HG02588 (cell line): ENCODE measurements at regions not wholly inside any gene's neighbourhood (a gene's known extent, or its start where the extent isn't known, plus 50 kb on each side); places are given as distances from the start of the nearest gene placed in this dataset.

Experiments
- ATAC-seq: cut with Tn5 transposase; IDR thresholded peaks from one replicate; pipeline ENCODE4 v1.9.1; 2021; ENCODE audit warnings: mild to moderate bottlenecking, moderate library complexity; ENCODE audit not compliant: unreplicated experiment

DNA sequence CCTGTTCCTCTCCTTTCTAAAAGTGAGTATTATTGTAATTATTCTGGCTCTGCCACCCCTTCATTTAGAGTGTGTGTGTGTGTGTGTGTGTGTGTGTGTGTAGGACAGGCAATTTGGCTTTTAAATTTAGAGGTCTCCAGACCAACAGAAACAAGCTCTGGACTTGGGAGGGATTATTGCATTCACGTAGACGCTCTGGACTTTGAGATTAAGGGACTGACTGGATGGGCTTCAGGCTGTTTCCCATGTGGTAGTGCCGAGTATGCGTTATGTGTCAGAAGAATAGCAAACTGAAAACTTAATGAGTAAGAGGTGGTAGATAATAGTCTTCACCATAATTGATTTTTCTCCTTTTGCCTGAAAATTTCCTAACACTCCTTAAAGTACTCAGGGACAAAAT is 281.9 kb downstream of the USP25 start:
- ATAC-seq, result no peak

DNA sequence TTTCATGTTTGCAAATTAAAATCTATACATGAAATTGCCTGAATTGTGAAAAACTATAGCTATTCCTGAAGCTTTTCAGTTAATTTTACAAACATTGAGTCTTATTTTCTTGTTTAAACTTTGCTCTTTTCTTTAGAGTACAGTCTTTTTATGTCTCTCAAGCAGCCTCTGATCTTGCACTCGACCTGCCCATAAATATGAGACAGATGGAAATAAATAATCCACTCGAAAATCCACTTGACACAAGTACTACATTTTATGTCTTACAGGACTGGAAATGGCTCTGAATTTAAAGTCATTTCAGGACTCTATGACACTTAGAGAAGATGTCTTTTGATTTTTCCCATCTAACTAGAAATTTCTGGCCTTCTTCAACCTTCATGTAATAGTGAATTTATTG is 283.8 kb downstream of the USP25 start:
- no peak for ATAC-seq

DNA sequence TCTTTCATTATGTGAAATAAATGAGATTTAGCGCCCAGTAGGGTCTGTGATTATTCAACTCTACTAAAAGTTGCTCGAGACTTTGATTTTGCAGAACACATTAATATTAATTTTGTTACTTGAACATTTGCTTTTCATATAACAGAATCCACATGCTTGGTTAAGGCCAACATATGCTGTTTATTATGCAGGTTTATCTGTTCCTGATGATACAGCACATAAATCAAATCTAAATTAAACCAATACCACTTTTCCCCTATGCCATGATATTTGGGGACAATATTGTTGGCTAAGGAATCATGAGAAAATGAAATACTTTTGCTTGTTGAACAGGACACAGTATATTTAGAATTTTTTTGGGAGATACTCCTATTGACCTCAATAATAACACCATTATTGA is 291.1 kb downstream of the USP25 start:
- no peak for ATAC-seq

- ATAC-seq, result no peak
Measured at GRCh38 chr21:16022116-16022515, 292.3 kb downstream of the USP25 start.

DNA sequence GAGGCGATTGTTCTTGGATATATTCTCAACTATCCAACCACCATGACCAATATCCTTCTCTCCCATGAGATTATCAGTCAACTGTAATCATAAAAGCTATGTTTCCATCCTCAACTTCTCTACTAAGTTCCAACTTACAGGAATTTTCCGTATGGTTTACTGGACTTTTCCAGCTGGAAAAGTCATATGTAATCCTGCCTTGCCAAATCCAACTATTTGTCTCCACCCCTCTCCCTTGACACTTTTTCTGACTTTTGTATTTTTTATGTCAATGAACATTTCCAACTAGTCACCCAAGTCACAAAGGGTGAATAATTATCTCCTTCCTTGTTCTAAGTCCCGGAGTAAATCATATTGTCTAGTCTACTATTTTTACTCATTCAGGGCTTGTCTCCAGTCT is 293.1 kb downstream of the USP25 start:
- no peak for ATAC-seq

- ATAC-seq, result no peak
Measured at GRCh38 chr21:16028142-16028541, 298.4 kb downstream of the USP25 start.

- ATAC-seq, result no peak
Measured at GRCh38 chr21:16028941-16029464, 299.2 kb downstream of the USP25 start.

GRCh38 chr21:16033193-16033592 is 303.4 kb downstream of the USP25 start:
- ATAC-seq, result no peak

GRCh38 chr21:16034446-16035190 is 304.8 kb downstream of the USP25 start:
- ATAC-seq, result no peak

GRCh38 chr21:16037421-16037955 is 307.7 kb downstream of the USP25 start:
- ATAC-seq, result no peak

GRCh38 chr21:16040601-16041000 is 310.8 kb downstream of the USP25 start:
- no peak for ATAC-seq

DNA sequence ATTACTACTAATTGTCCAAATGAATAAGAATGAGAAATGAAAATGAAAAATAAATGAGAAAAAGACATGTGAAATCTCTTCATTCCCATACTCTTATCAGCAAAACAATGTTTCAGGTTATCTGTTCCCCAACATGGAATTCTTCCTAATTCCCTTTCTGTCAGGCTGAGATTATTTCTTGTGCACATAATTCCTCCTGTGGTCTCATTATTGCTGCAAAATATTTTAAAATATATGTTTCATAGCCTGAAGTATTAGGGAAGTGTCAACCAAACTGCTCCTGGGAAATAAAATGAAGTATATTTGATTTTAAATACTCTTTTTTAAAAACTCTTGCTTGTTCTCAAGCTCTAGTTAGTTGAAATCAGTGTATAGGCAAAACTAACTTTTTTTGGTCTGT is 314.9 kb downstream of the USP25 start:
- ATAC-seq, result no peak

GRCh38 chr21:16046656-16047330 is 317.0 kb downstream of the USP25 start:
- ATAC-seq, result no peak

- no peak for ATAC-seq
Measured at GRCh38 chr21:16047904-16048303, 318.1 kb downstream of the USP25 start.

- ATAC-seq, result no peak
Measured at GRCh38 chr21:16055014-16055413, 325.2 kb downstream of the USP25 start.

GRCh38 chr21:16058896-16059295 is 329.1 kb downstream of the USP25 start:
- no peak for ATAC-seq

DNA sequence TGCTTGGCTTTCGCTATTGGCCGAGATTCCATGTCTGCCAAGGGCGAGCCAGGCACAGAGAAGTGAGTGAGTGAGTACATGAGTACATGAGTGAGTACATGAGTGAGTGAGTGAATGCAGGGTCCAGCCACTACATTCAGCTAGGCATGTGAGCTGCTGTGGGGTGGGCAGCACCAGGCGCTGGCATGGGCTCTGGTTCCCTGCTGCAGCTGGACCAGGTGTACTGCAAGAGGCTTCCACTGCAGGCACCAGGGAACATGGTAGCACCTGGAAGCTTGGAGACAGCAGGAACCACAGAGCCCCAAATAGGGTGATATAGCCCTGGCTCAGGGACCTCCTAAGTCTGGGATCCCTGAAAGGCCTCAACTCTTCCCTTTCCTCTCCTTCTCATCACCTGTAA is 330.2 kb downstream of the USP25 start:
- ATAC-seq, result no peak

DNA sequence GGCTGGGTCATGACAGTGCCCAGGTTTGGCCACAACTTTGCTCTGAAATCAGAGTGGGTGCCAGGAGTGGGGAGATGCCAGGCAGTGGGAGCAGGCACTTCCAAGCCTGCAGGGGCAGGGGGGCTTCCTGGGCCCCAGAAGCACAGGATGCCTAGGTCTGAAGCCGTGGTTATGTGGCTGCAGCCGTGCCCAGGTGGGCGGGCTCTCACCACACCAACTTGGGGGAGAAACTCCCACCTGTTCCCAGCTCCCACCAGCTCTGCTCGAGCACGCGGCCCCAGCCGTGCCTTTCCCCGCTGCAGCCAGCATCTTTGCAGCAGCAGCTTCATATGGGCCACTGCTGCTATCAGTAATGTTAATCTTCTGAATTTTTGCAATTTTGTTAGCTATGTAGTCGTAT is 331.4 kb downstream of the USP25 start:
- no peak for ATAC-seq

- no peak for ATAC-seq
Measured at GRCh38 chr21:16069178-16070112, 339.7 kb downstream of the USP25 start.

GRCh38 chr21:16070207-16070651 is 340.4 kb downstream of the USP25 start:
- no peak for ATAC-seq

- no peak for ATAC-seq
Measured at GRCh38 chr21:16071092-16071491, 341.3 kb downstream of the USP25 start.
